HFFc6 (cell line): ENCODE measurements at regions not wholly inside any gene's neighbourhood (a gene's known extent, or its start where the extent isn't known, plus 50 kb on each side); places are given as distances from the start of the nearest gene placed in this dataset.

Source experiments
- DNase-seq: peaks from one replicate; pipeline ENCODE4 v3.0.0-alpha.2; 2018
- H3K27ac Mint-ChIP-seq: 2 replicates; pipeline ENCODE4 v1.8.0; 2020; ENCODE audit warnings: mild to moderate bottlenecking, mixed read lengths
- H3K27me3 Mint-ChIP-seq: 2 replicates; pipeline ENCODE4 v1.8.0; 2021; ENCODE audit warnings: mild to moderate bottlenecking, moderate library complexity, mixed read lengths; ENCODE audit not compliant: insufficient read depth
- H3K36me3 Mint-ChIP-seq: 2 replicates; pipeline ENCODE4 v1.8.0; 2021; ENCODE audit warnings: low read depth, mixed read lengths
- H3K4me1 Mint-ChIP-seq: 2 replicates; pipeline ENCODE4 v1.8.0; 2020; ENCODE audit warnings: low read depth, mixed read lengths
- H3K4me3 Mint-ChIP-seq: 2 replicates; pipeline ENCODE4 v1.8.0; 2020; ENCODE audit warnings: mild to moderate bottlenecking, moderate library complexity, mixed read lengths
- H3K9me3 Mint-ChIP-seq: 2 replicates; pipeline ENCODE4 v1.8.0; 2020; ENCODE audit warnings: mild to moderate bottlenecking, mixed read lengths
- CTCF ChIP-seq: fragments of 200-600 bp; sonication (generic); IDR thresholded peaks from 2 replicates; pipeline ENCODE4 v1.5.0; 2021; ENCODE audit warnings: antibody characterized with exemption, mild to moderate bottlenecking

- DNase-seq: no peak
- Mint-ChIP-seq H3K36me3 (no peaks in the 10 kb centered on the region), H3K27me3 (peaks cover 2% of the 10 kb centered on the region), H3K4me1 (peaks cover 3% of the 10 kb centered on the region), H3K4me3 (no peak overlapping the region), H3K9me3 (no peaks in the 10 kb centered on the region), H3K27ac (no peak overlapping the region)
- TF ChIP-seq CTCF: no peak
Observed at GRCh38 chrX:781224-782204, 150.9 kb downstream of the SHOX start.

GRCh38 chrX:776529-777230 lies 146.1 kb downstream of the SHOX start:
- no peak for DNase-seq
- peaks cover 11% of the 10 kb centered on the region for H3K27me3 Mint-ChIP-seq
- H3K36me3 Mint-ChIP-seq: no peaks in the 10 kb centered on the region
- H3K4me3 Mint-ChIP-seq: no peak overlapping the region
- TF ChIP-seq CTCF: no peak
- H3K9me3 Mint-ChIP-seq: no peaks in the 10 kb centered on the region; the same call in 1 of the 2 replicates
- peaks cover 6% of the 10 kb centered on the region for H3K4me1 Mint-ChIP-seq
- no peak overlapping the region for H3K27ac Mint-ChIP-seq

GRCh38 chrX:776061-776460 lies 145.5 kb downstream of the SHOX start:
- H3K27me3 Mint-ChIP-seq: peaks cover 11% of the 10 kb centered on the region
- no peak for DNase-seq
- no peak overlapping the region for H3K27ac Mint-ChIP-seq
- no peaks in the 10 kb centered on the region for H3K36me3 Mint-ChIP-seq
- no peak overlapping the region for H3K4me3 Mint-ChIP-seq
- H3K9me3 Mint-ChIP-seq: no peaks in the 10 kb centered on the region; the same call in 1 of the 2 replicates
- H3K4me1 Mint-ChIP-seq: peaks cover 6% of the 10 kb centered on the region
- TF ChIP-seq CTCF: no peak

GRCh38 chrX:774536-774935 lies 143.9 kb downstream of the SHOX start:
- Mint-ChIP-seq H3K27me3 (peaks cover 17% of the 10 kb centered on the region), H3K36me3 (no peaks in the 10 kb centered on the region)

More at GRCh38 chrX:774536-774935, 143.9 kb downstream of the SHOX start:
- H3K9me3 Mint-ChIP-seq: no peaks in the 10 kb centered on the region; the same call in 1 of the 2 replicates
- H3K27ac Mint-ChIP-seq: no peak overlapping the region
- peaks cover 6% of the 10 kb centered on the region for H3K4me1 Mint-ChIP-seq
- no peak for DNase-seq
- no peak for TF ChIP-seq CTCF
- no peak overlapping the region for H3K4me3 Mint-ChIP-seq
